ENCODE measurements at regions not wholly inside any gene's neighbourhood (a gene's known extent, or its start where the extent isn't known, plus 50 kb on each side); places are given as distances from the start of the nearest gene placed in this dataset.

GRCh38 chr2:129436809-129437208, 542.7 kb upstream of the RAB6C start (continued):
- TF ChIP-seq AR (CRISPR knock-in tag; IDR thresholded peaks at IDR 0.05), result no peak
- no peak for TF ChIP-seq MLX (CRISPR knock-in tag; IDR thresholded peaks at IDR 0.05)

GRCh38 chr2:129437725-129438124, 541.7 kb upstream of the RAB6C start:
- no peaks in the 10 kb centered on the region for H3K36me3 Mint-ChIP-seq
- H3K4me3 Mint-ChIP-seq, result no peak overlapping the region
- no peaks in the 10 kb centered on the region for H3K9me3 Mint-ChIP-seq
- DNase-seq (ENCODE audit: low spot score), result no peak
- TF ChIP-seq ZNF121 (CRISPR knock-in tag; IDR thresholded peaks at IDR 0.05) (no peak), USF1 (CRISPR knock-in tag; IDR thresholded peaks at IDR 0.05) (no peak), CBFB (CRISPR knock-in tag; IDR thresholded peaks at IDR 0.05; ENCODE audit: low read depth) (no peak), ZNF138 (CRISPR knock-in tag; conservative IDR thresholded peaks at IDR 0.05) (no peak), ETV6 (CRISPR knock-in tag; IDR thresholded peaks at IDR 0.05) (no peak), ZNF317 (CRISPR knock-in tag; IDR thresholded peaks at IDR 0.05; ENCODE audit: borderline replicate concordance, low read depth) (no peak), SOX15 (CRISPR knock-in tag; IDR thresholded peaks at IDR 0.05) (no peak), FOXJ3 (CRISPR knock-in tag; IDR thresholded peaks at IDR 0.05; ENCODE audit: borderline replicate concordance) (no peak), ZNF425 (CRISPR knock-in tag; conservative IDR thresholded peaks at IDR 0.05) (no peak), E2F5 (CRISPR knock-in tag; IDR thresholded peaks at IDR 0.05) (no peak), ZNF232 (CRISPR knock-in tag; IDR thresholded peaks at IDR 0.05) (no peak), GTF2I (CRISPR knock-in tag; conservative IDR thresholded peaks at IDR 0.05) (no peak), TEAD4 (CRISPR knock-in tag; IDR thresholded peaks at IDR 0.05) (no peak)
- ChIA-PET POLR2A (no interaction called here), CTCF (no interaction called here)
- no peak overlapping the region for H3K27ac Mint-ChIP-seq
- no peaks in the 10 kb centered on the region for H3K27me3 Mint-ChIP-seq (ENCODE audit: low read depth)
- ATAC-seq, result no peak
- no peaks in the 10 kb centered on the region for H3K4me1 Mint-ChIP-seq

- Mint-ChIP-seq H3K36me3 (no peaks in the 10 kb centered on the region), H3K27me3 (ENCODE audit: low read depth) (no peaks in the 10 kb centered on the region), H3K4me1 (no peaks in the 10 kb centered on the region), H3K27ac (no peak overlapping the region), H3K9me3 (no peaks in the 10 kb centered on the region), H3K4me3 (no peak overlapping the region)
- DNase-seq (ENCODE audit: low spot score), result no peak
- ATAC-seq, result no peak
- ChIA-PET POLR2A (no interaction called here), CTCF (no interaction called here)
- TF ChIP-seq MYBL2 (CRISPR knock-in tag; IDR thresholded peaks at IDR 0.05) (no peak), FOXP4 (CRISPR knock-in tag; IDR thresholded peaks at IDR 0.05) (no peak), NR2C2 (CRISPR knock-in tag; IDR thresholded peaks at IDR 0.05) (no peak), ZBTB21 (CRISPR knock-in tag; IDR thresholded peaks at IDR 0.05; ENCODE audit: borderline replicate concordance) (no peak), NFATC4 (CRISPR knock-in tag; IDR thresholded peaks at IDR 0.05) (no peak), ATF3 (CRISPR knock-in tag; conservative IDR thresholded peaks at IDR 0.05) (no peak), NR1H2 (CRISPR knock-in tag; IDR thresholded peaks at IDR 0.05) (no peak), ZNF281 (CRISPR knock-in tag; IDR thresholded peaks at IDR 0.05) (no peak)
Measured at GRCh38 chr2:129438501-129439057, 540.9 kb upstream of the RAB6C start.
